OCI-LY7 (cell line): ENCODE measurements at regions not wholly inside any gene's neighbourhood (a gene's known extent, or its start where the extent isn't known, plus 50 kb on each side); places are given as distances from the start of the nearest gene placed in this dataset.

Experiments used
- BruUV-seq: library from RNA; stranded (reverse); fragments of 400-500 nt; replicated peaks from 2 replicates; lab custom pipeline; 2021; lab: Mats Ljungman, UMichigan
- CTCF ChIA-PET: fragments of 300-600 bp; sonication (Branson Sonifier 250); formaldehyde crosslinking; loops from one replicate; lab custom pipeline; 2022; ENCODE audit warnings: antibody characterized with exemption; ENCODE audit not compliant: unreplicated experiment; lab: Charles Lee
- POLR2A ChIA-PET: fragments of 300-600 bp; sonication (Branson Sonifier 250); formaldehyde crosslinking; loops from one replicate; lab custom pipeline; 2022; ENCODE audit warnings: antibody characterized with exemption; lab: Charles Lee
- DNase-seq: peaks from one replicate; pipeline ENCODE4 v3.0.0-alpha.2; 2015; ENCODE audit warnings: low spot score
- H2AFZ ChIP-seq: fragments of 200-600 bp; sonication (generic), shearing (Covaris generic); 2 replicates; pipeline ENCODE4 v1.6.1; 2014; ENCODE audit warnings: mild to moderate bottlenecking, antibody characterized with exemption, low read length, moderate library complexity
- H3K27ac ChIP-seq: fragments of 200-600 bp; sonication (generic); 2 replicates; pipeline ENCODE4 v1.5.1; 2014; ENCODE audit warnings: mixed run types, low read depth, mild to moderate bottlenecking, moderate library complexity, low read length, inconsistent platforms; ENCODE audit not compliant: poor library complexity, severe bottlenecking
- H3K36me3 ChIP-seq: fragments of 200-600 bp; sonication (generic); 2 replicates; pipeline ENCODE4 v1.6.1; 2014; ENCODE audit warnings: mild to moderate bottlenecking, antibody characterized with exemption, low read length, moderate library complexity, mixed read lengths; ENCODE audit not compliant: insufficient read depth
- H3K4me1 ChIP-seq: fragments of 200-600 bp; sonication (generic); 2 replicates; pipeline ENCODE4 v1.5.1; 2014; ENCODE audit warnings: mild to moderate bottlenecking, low read length; ENCODE audit not compliant: insufficient read depth, poor library complexity, severe bottlenecking
- H3K4me2 ChIP-seq: fragments of 200-600 bp; sonication (generic); 2 replicates; pipeline ENCODE4 v1.6.1; 2014; ENCODE audit warnings: mild to moderate bottlenecking, low read length
- H3K4me3 ChIP-seq: fragments of 200-600 bp; sonication (generic); 2 replicates; pipeline ENCODE4 v1.5.1; 2014; ENCODE audit warnings: mild to moderate bottlenecking, low read depth, low read length; ENCODE audit not compliant: poor library complexity, severe bottlenecking
- H3K79me2 ChIP-seq: fragments of 200-600 bp; sonication (generic); 2 replicates; pipeline ENCODE4 v1.6.1; 2016; ENCODE audit warnings: low read depth, mild to moderate bottlenecking, low read length, moderate library complexity, mixed read lengths; ENCODE audit not compliant: insufficient read depth
- H3K9me2 ChIP-seq: fragments of 200-600 bp; sonication (generic); 2 replicates; pipeline ENCODE4 v1.6.1; 2016; ENCODE audit warnings: mild to moderate bottlenecking, low read length, mixed read lengths; ENCODE audit not compliant: insufficient read depth
- H3K9me3 ChIP-seq: fragments of 200-600 bp; sonication (generic); 2 replicates; pipeline ENCODE4 v1.6.1; 2014; ENCODE audit warnings: mild to moderate bottlenecking, mixed run types, low read length, mixed read lengths
- H4K20me1 ChIP-seq: fragments of 200-600 bp; sonication (generic); 2 replicates; pipeline ENCODE4 v1.6.1; 2014; ENCODE audit warnings: mild to moderate bottlenecking, antibody characterized with exemption, low read length, moderate library complexity, mixed read lengths; ENCODE audit not compliant: insufficient read depth
- CTCF ChIP-seq: fragments of 200-600 bp; sonication (generic); conservative IDR thresholded peaks from 2 replicates; pipeline ENCODE4 v1.5.1; 2014; ENCODE audit warnings: mild to moderate bottlenecking, antibody characterized with exemption, low read length, moderate library complexity, mixed read lengths
- EZH2phosphoT487 ChIP-seq: fragments of 200-600 bp; sonication (generic); IDR thresholded peaks from 2 replicates; pipeline ENCODE4 v1.6.1; 2018; ENCODE audit warnings: low read depth, borderline replicate concordance, mild to moderate bottlenecking, mixed run types, antibody characterized with exemption, low read length, moderate library complexity, mixed read lengths
- intact Hi-C: fragments of 100-400 bp; cut with micrococcal nuclease; formaldehyde crosslinking; loops from one replicate; pipeline ENCODE4 v1.10.0; 2022; ENCODE audit not compliant: unreplicated experiment

- no TSS peak for BruUV-seq
Measured at GRCh38 chr16:60586493-60586892, 1449.7 kb downstream of the CDH8 start.

DNA sequence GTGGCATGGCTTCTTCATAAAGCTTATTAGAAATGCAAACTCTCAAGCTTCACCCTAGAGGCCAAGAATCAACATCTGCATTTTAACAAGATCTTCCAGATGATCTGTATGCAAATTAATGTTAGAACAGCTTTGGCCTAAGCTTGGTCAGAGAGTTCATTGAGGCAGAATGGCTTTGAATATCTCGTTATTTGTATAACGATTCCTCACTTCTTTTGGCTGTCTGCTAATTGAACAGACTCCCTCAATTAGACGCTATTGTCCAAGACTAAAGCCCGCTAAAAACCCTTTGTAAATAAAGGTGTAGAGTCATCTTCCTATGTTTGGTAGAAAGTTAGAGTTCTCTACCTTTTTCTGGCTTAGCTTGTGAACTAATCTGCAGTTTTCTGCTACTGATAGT, 1453.7 kb downstream of the CDH8 start:
- Histone ChIP-seq H3K4me2 (no peak overlapping the region), H2AFZ (no peak overlapping the region), H3K9me3 (no peaks in the 10 kb centered on the region), H3K36me3 (no peaks in the 10 kb centered on the region), H4K20me1 (no peaks in the 10 kb centered on the region), H3K4me3 (no peak overlapping the region), H3K79me2 (no peaks in the 10 kb centered on the region), H3K9me2 (no peaks in the 10 kb centered on the region), H3K27ac (no peak overlapping the region), H3K4me1 (no peaks in the 10 kb centered on the region)
- BruUV-seq, result no TSS peak
- no peak for TF ChIP-seq CTCF
- no peak for TF ChIP-seq EZH2phosphoT487
- ChIA-PET POLR2A (no interaction called here), CTCF (no interaction called here)
- no peak for DNase-seq
- intact Hi-C loops, result no loop called here

More at GRCh38 chr16:60586493-60586892, 1449.7 kb downstream of the CDH8 start:
- no peaks in the 10 kb centered on the region for H3K36me3 ChIP-seq
- ChIA-PET POLR2A (no interaction called here), CTCF (no interaction called here)
- H4K20me1 ChIP-seq, result no peaks in the 10 kb centered on the region
- H3K4me1 ChIP-seq, result no peaks in the 10 kb centered on the region
- H3K4me2 ChIP-seq, result no peak overlapping the region
- no peaks in the 10 kb centered on the region for H3K9me2 ChIP-seq
- DNase-seq, result no peak
- H2AFZ ChIP-seq, result no peak overlapping the region
- no peaks in the 10 kb centered on the region for H3K9me3 ChIP-seq
- H3K4me3 ChIP-seq, result no peak overlapping the region
- H3K79me2 ChIP-seq, result no peaks in the 10 kb centered on the region
- intact Hi-C loops, result no loop called here
- TF ChIP-seq CTCF (no peak), EZH2phosphoT487 (no peak)
- H3K27ac ChIP-seq, result no peak overlapping the region

DNA sequence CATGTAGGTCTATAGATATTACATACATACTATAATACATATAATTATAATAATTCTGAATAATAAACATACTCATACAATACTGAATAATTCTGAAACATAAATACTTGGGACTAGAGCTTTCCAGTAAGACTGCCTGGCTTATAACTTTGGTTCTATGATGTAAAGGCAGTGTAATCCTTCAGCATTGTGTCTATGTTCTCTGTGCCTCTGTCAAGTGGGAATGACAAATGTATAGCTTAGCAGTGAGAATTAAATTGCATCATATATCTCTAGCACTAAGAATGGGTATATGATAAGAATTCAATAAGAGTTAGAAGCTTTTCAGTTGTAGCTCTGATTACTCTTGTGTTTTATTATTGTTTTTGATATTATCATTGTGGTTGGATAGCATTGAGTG, 1469.3 kb downstream of the CDH8 start:
- no peak overlapping the region for H2AFZ ChIP-seq
- H4K20me1 ChIP-seq, result no peaks in the 10 kb centered on the region
- TF ChIP-seq CTCF (no peak), EZH2phosphoT487 (no peak)
- intact Hi-C loops, result no loop called here
- H3K4me3 ChIP-seq, result no peak overlapping the region
- H3K27ac ChIP-seq, result no peak overlapping the region
- no peak overlapping the region for H3K4me2 ChIP-seq
- no peaks in the 10 kb centered on the region for H3K79me2 ChIP-seq
- POLR2A ChIA-PET, result interaction anchor here (0.6 kb wide), 1 partner anchor 828 kb away, joined by 3 read pairs; no protein-coding TSS in a partner anchor
- H3K9me3 ChIP-seq, result no peaks in the 10 kb centered on the region
- BruUV-seq, result no TSS peak
- CTCF ChIA-PET, result no interaction called here
- H3K36me3 ChIP-seq, result no peaks in the 10 kb centered on the region
- DNase-seq, result no peak
- no peaks in the 10 kb centered on the region for H3K9me2 ChIP-seq
- no peaks in the 10 kb centered on the region for H3K4me1 ChIP-seq
